PC-3 (cell line): ENCODE measurements at regions not wholly inside any gene's neighbourhood (a gene's known extent, or its start where the extent isn't known, plus 50 kb on each side); places are given as distances from the start of the nearest gene placed in this dataset.

Source experiments
- EZH2 ChIP-seq: fragments of 300-600 bp; sonication (generic); IDR thresholded peaks from one replicate; pipeline ENCODE4 v1.6.1; 2017; ENCODE audit warnings: antibody characterized with exemption, mild to moderate bottlenecking, low read length; ENCODE audit not compliant: unreplicated experiment
- TF ChIP-seq, protein P1 (sequence below): fragments of 300-600 bp; sonication (generic); conservative IDR thresholded peaks from 2 replicates; pipeline ENCODE4 v1.5.1; 2017; ENCODE audit warnings: antibody characterized with exemption, low read depth, mild to moderate bottlenecking, low read length

DNA sequence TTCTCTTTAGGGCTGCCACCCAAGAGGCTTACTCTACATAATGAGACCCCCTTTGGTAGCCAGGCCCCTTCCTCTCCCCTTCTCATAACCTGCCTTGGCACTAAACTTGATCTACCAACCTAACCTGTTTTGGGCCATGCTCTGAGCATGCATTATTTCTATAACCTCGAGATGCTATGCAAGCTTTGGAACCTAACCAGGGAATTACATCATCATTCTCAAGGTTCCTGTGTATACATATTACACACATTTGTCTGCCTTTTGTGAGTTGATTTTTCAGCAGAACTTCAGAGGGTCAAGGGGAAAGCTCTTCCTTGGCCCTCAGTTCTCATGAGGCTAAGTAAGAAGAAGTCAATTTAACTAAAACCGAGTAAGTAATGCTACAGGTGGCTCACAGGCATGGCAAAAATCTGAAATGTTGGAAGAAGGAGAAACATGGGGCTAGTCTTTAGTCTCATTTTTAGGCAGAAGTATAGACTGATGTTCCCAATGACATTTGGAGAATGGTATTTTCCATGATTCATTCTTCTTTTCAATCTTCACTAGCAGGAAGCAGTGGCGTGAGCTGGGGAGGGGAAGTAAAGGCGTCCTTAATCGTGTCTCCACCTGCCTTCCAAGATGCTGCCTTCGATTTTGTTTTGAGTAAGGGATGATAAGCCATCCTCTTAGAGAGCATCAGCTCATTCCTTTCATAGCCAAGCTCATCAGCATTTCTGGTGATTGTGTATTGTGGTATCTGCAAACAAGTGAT lies 308.4 kb downstream of the ABCC12 start:
- TF ChIP-seq EZH2: no peak
- TF ChIP-seq, protein P1, sequence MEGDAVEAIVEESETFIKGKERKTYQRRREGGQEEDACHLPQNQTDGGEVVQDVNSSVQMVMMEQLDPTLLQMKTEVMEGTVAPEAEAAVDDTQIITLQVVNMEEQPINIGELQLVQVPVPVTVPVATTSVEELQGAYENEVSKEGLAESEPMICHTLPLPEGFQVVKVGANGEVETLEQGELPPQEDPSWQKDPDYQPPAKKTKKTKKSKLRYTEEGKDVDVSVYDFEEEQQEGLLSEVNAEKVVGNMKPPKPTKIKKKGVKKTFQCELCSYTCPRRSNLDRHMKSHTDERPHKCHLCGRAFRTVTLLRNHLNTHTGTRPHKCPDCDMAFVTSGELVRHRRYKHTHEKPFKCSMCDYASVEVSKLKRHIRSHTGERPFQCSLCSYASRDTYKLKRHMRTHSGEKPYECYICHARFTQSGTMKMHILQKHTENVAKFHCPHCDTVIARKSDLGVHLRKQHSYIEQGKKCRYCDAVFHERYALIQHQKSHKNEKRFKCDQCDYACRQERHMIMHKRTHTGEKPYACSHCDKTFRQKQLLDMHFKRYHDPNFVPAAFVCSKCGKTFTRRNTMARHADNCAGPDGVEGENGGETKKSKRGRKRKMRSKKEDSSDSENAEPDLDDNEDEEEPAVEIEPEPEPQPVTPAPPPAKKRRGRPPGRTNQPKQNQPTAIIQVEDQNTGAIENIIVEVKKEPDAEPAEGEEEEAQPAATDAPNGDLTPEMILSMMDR: no peak
